ENCODE measurements at regions not wholly inside any gene's neighbourhood (a gene's known extent, or its start where the extent isn't known, plus 50 kb on each side); places are given as distances from the start of the nearest gene placed in this dataset.

GRCh38 chr6:141167945-141168344 is 964.8 kb upstream of the GJE1 start:
- H3K4me1 ChIP-seq: no peaks in the 10 kb centered on the region
- 100% methylated on average over 5 of the region's 20 CpGs; no CpG with 5 or more reads in 1 of the 2 donors for WGBS, 2 donors (ENCODE audit: low coverage in 1 of 2)

GRCh38 chr6:141165002-141165665 is 967.6 kb upstream of the GJE1 start:
- Histone ChIP-seq H3K27me3 (no peaks in the 10 kb centered on the region), H3K9me3 (peaks cover 0 to 4% (median 0%) of the 10 kb centered on the region in 3 donors), H3K36me3 (no peaks in the 10 kb centered on the region), H3K4me3 (no peak overlapping the region), H3K27ac (no peak overlapping the region), H3K4me1 (no peaks in the 10 kb centered on the region)
- WGBS, 2 donors (ENCODE audit: low coverage in 1 of 2): 80 to 88% methylated on average over 1 of the region's 1 CpG
- no peak for ATAC-seq
- TF ChIP-seq EP300 (IDR thresholded peaks at IDR 0.05): no peak
- no peak for TF ChIP-seq POLR2AphosphoS5 (IDR thresholded peaks at IDR 0.05)
- TF ChIP-seq POLR2A (IDR thresholded peaks at IDR 0.05): no peak
- TF ChIP-seq CTCF (IDR thresholded peaks at IDR 0.05): no peak

More at GRCh38 chr6:141167945-141168344, 964.8 kb upstream of the GJE1 start:
- Histone ChIP-seq H3K4me3 (no peak overlapping the region), H3K27ac (no peak overlapping the region), H3K9me3 (peaks cover 0 to 4% (median 0%) of the 10 kb centered on the region in 3 donors), H3K36me3 (no peaks in the 10 kb centered on the region), H3K27me3 (no peaks in the 10 kb centered on the region)
- TF ChIP-seq CTCF (IDR thresholded peaks at IDR 0.05) (no peak), POLR2A (IDR thresholded peaks at IDR 0.05) (no peak), EP300 (IDR thresholded peaks at IDR 0.05) (no peak), POLR2AphosphoS5 (IDR thresholded peaks at IDR 0.05) (no peak)
- ATAC-seq: no peak

- TF ChIP-seq CTCF (IDR thresholded peaks at IDR 0.05) (no peak), EP300 (IDR thresholded peaks at IDR 0.05) (no peak), POLR2AphosphoS5 (IDR thresholded peaks at IDR 0.05) (no peak), POLR2A (IDR thresholded peaks at IDR 0.05) (no peak)
- H3K27me3 ChIP-seq: no peaks in the 10 kb centered on the region
- no peak overlapping the region for H3K27ac ChIP-seq
- no peaks in the 10 kb centered on the region for H3K36me3 ChIP-seq
- 39 to 47% methylated on average over 3 to 4 of the region's 4 CpGs for WGBS, 2 donors (ENCODE audit: low coverage in 1 of 2)
- no peak for ATAC-seq
- H3K9me3 ChIP-seq: peaks cover 0 to 4% (median 0%) of the 10 kb centered on the region in 3 donors
- no peaks in the 10 kb centered on the region for H3K4me1 ChIP-seq
- no peak overlapping the region for H3K4me3 ChIP-seq
Observed at GRCh38 chr6:141164042-141164743, 968.5 kb upstream of the GJE1 start.

GRCh38 chr6:141163107-141163506 is 969.6 kb upstream of the GJE1 start:
- peaks cover 0 to 4% (median 0%) of the 10 kb centered on the region in 3 donors for H3K9me3 ChIP-seq
- H3K36me3 ChIP-seq: no peaks in the 10 kb centered on the region
- no peaks in the 10 kb centered on the region for H3K4me1 ChIP-seq
- H3K27ac ChIP-seq: no peak overlapping the region
- ATAC-seq: no peak
- H3K27me3 ChIP-seq: no peaks in the 10 kb centered on the region
- TF ChIP-seq EP300 (IDR thresholded peaks at IDR 0.05) (no peak), CTCF (IDR thresholded peaks at IDR 0.05) (no peak)
- no peak overlapping the region for H3K4me3 ChIP-seq

GRCh38 chr6:141158740-141159139 is 974.0 kb upstream of the GJE1 start:
- 38 to 80% methylated on average over 1 of the region's 1 CpG for WGBS, 2 donors (ENCODE audit: low coverage in 1 of 2)
- Histone ChIP-seq H3K36me3 (no peaks in the 10 kb centered on the region), H3K4me1 (no peaks in the 10 kb centered on the region), H3K4me3 (no peak overlapping the region), H3K27ac (no peak overlapping the region), H3K9me3 (peaks cover 0 to 4% (median 0%) of the 10 kb centered on the region in 3 donors), H3K27me3 (no peaks in the 10 kb centered on the region)
- TF ChIP-seq EP300 (IDR thresholded peaks at IDR 0.05): no peak
- ATAC-seq: no peak
